GM12878 (cell line): ENCODE measurements at regions not wholly inside any gene's neighbourhood (a gene's known extent, or its start where the extent isn't known, plus 50 kb on each side); places are given as distances from the start of the nearest gene placed in this dataset.

Source experiments
- ATAC-seq: fragments of 200-7000 bp; cut with Tn5 transposase; 3 replicates; pipeline ENCODE4 v1.9.1; 2020; ENCODE audit warnings: mild to moderate bottlenecking, moderate library complexity
- BruUV-seq: library from RNA; stranded (reverse); fragments of 400-500 nt; replicated peaks from 2 replicates; lab custom pipeline; 2021; lab: Mats Ljungman, UMichigan
- CTCF ChIA-PET: fragments of 300-600 bp; sonication (Branson Sonifier 250); formaldehyde crosslinking; extraction: SDS; loops from one replicate; lab custom pipeline; 2021; ENCODE audit warnings: inconsistent platforms; lab: Yijun Ruan, JAX
- POLR2A ChIA-PET: fragments of 350-600 bp; formaldehyde crosslinking; extraction: SDS; loops from one replicate; lab custom pipeline; 2021; ENCODE audit warnings: inconsistent platforms; lab: Charles Lee
- RAD21 ChIA-PET: fragments of 300-600 bp; sonication (Branson Sonifier 250); formaldehyde crosslinking; loops from one replicate; lab custom pipeline; 2023; ENCODE audit warnings: antibody characterized with exemption; ENCODE audit not compliant: unreplicated experiment; lab: Charles Lee
- SMC1A ChIA-PET: fragments of 300-600 bp; sonication (Branson Sonifier 250); formaldehyde crosslinking; loops from one replicate; lab custom pipeline; 2023; ENCODE audit not compliant: unreplicated experiment, uncharacterized antibody; lab: Charles Lee
- DNase-seq: peaks from one replicate; pipeline ENCODE4 v3.0.0-alpha.2; 2011; ENCODE audit warnings: low read depth, low spot score
- FAIRE-seq: peaks from 3 replicates; lab custom pipeline; 2011; peaks lifted over from hg19 to GRCh38; lab: Jason Lieb, UNC
- H2AFZ ChIP-seq: 2 replicates; pipeline ENCODE4 v1.6.0; 2011; ENCODE audit warnings: low read depth, low read length, control low read depth; ENCODE audit not compliant: control insufficient read depth
- H3K27ac ChIP-seq: 2 replicates; pipeline ENCODE4 v1.5.1; 2011; ENCODE audit warnings: control low read depth; ENCODE audit not compliant: control insufficient read depth, insufficient read depth
- H3K27me3 ChIP-seq, 2 experiments: replicated peaks in 1 of 2; 2 replicates each; pipeline versions ENCODE4 v1.6.0 to v1.6.1; 2011; ENCODE audit warnings: low read length in 1 of 2; ENCODE audit not compliant: control insufficient read depth in 2 of 2, insufficient read depth in 2 of 2
- H3K36me3 ChIP-seq, 2 experiments: 2 replicates each; pipeline ENCODE4 v1.5.1; 2011; ENCODE audit warnings: low read length in 1 of 2; ENCODE audit not compliant: control insufficient read depth in 2 of 2, insufficient read depth in 2 of 2
- H3K4me1 ChIP-seq: 2 replicates; pipeline ENCODE4 v1.6.1; 2011; ENCODE audit warnings: mild to moderate bottlenecking, low read length, moderate library complexity, mixed read lengths; ENCODE audit not compliant: control insufficient read depth, insufficient read depth
- H3K4me2 ChIP-seq: 2 replicates; pipeline ENCODE4 v1.6.0; 2011; ENCODE audit warnings: control low read depth; ENCODE audit not compliant: control insufficient read depth, insufficient read depth
- H3K4me3 ChIP-seq: fragments of 200-600 bp; sonication (generic); 2 replicates; pipeline ENCODE4 v1.5.1; 2016
- H3K79me2 ChIP-seq: 2 replicates; pipeline ENCODE4 v1.6.0; 2011; ENCODE audit warnings: low read length; ENCODE audit not compliant: control insufficient read depth, insufficient read depth
- H3K9ac ChIP-seq: 2 replicates; pipeline ENCODE4 v1.8.0; 2011; ENCODE audit warnings: low read length, control low read depth, mixed read lengths; ENCODE audit not compliant: control insufficient read depth, insufficient read depth
- H3K9me3 ChIP-seq: replicated peaks from 3 replicates; pipeline ENCODE4 v1.5.1; 2011; ENCODE audit warnings: mild to moderate bottlenecking, low read length; ENCODE audit not compliant: control insufficient read depth, insufficient read depth
- H4K20me1 ChIP-seq: 2 replicates; pipeline ENCODE4 v1.6.0; 2011; ENCODE audit not compliant: control insufficient read depth, insufficient read depth
- BHLHE40 ChIP-seq, 2 experiments: fragments of 450-650 bp in 1 of 2; IDR thresholded peaks; 2 replicates each; pipeline ENCODE4 v1.6.1; 2011 to 2017; ENCODE audit warnings: low read depth in 2 of 2, borderline replicate concordance in 1 of 2, improper control_type of control experiment in 1 of 2, low read length in 1 of 2, mild to moderate bottlenecking in 1 of 2
- CBX3 ChIP-seq: fragments of 200-600 bp; sonication (generic); IDR thresholded peaks from 2 replicates; pipeline ENCODE4 v1.6.1; 2016; ENCODE audit warnings: low read depth, borderline replicate concordance
- CBX5 ChIP-seq: sonication (generic); IDR thresholded peaks from 2 replicates; pipeline ENCODE4 v1.6.1; 2016; ENCODE audit warnings: low read depth, moderate library complexity, mild to moderate bottlenecking, inconsistent platforms
- E2F8 ChIP-seq: fragments of 450-650 bp; IDR thresholded peaks from 2 replicates; pipeline ENCODE4 v1.6.1; 2018; ENCODE audit warnings: mild to moderate bottlenecking, low read depth, moderate library complexity; ENCODE audit not compliant: partially characterized antibody
- GABPA ChIP-seq: IDR thresholded peaks from 2 replicates; pipeline ENCODE4 v1.6.1; 2014; ENCODE audit warnings: antibody characterized with exemption, low read depth, mild to moderate bottlenecking, inconsistent platforms
- KAT2A ChIP-seq: conservative IDR thresholded peaks from 2 replicates; pipeline ENCODE4 v1.6.1; 2011; ENCODE audit warnings: low read depth, low read length; ENCODE audit not compliant: control insufficient read depth
- MTA3 ChIP-seq: IDR thresholded peaks from 2 replicates; pipeline ENCODE4 v1.6.1; 2012; ENCODE audit warnings: low read length, inconsistent platforms, borderline replicate concordance
- MXI1 ChIP-seq: fragments of 150-350 bp; IDR thresholded peaks from 2 replicates; pipeline ENCODE4 v1.6.1; 2011; ENCODE audit warnings: low read depth, mild to moderate bottlenecking, inconsistent platforms, low read length, improper control_type of control experiment
- RFX5 ChIP-seq: IDR thresholded peaks from 2 replicates; pipeline ENCODE4 v1.6.1; 2011; ENCODE audit warnings: low read depth, low read length, improper control_type of control experiment
- SP1 ChIP-seq: IDR thresholded peaks from one replicate; pipeline ENCODE4 v1.6.1; 2011; ENCODE audit warnings: low read depth, low read length
- SPI1 ChIP-seq: IDR thresholded peaks from 2 replicates; pipeline ENCODE4 v1.6.1; 2011; ENCODE audit warnings: low read depth, mild to moderate bottlenecking, low read length, moderate library complexity, borderline replicate concordance; ENCODE audit not compliant: insufficient read depth
- SRF ChIP-seq, 2 experiments: IDR thresholded peaks; 2 replicates each; pipeline ENCODE4 v1.6.1; 2011; ENCODE audit warnings: low read depth in 2 of 2, low read length in 2 of 2, mild to moderate bottlenecking in 1 of 2, moderate library complexity in 1 of 2
- WRNIP1 ChIP-seq: IDR thresholded peaks from 2 replicates; pipeline ENCODE4 v1.6.1; 2011; ENCODE audit warnings: low read depth, low read length, improper control_type of control experiment, borderline replicate concordance
- ZNF24 ChIP-seq: fragments of 450-650 bp; IDR thresholded peaks from 2 replicates; pipeline ENCODE4 v1.6.1; 2017; ENCODE audit warnings: antibody characterized with exemption, mild to moderate bottlenecking
- ZNF384 ChIP-seq: IDR thresholded peaks from 2 replicates; pipeline ENCODE4 v1.6.1; 2012; ENCODE audit warnings: low read depth, mild to moderate bottlenecking, low read length, improper control_type of control experiment, borderline replicate concordance
- ZSCAN29 ChIP-seq: fragments of 450-650 bp; IDR thresholded peaks from 2 replicates; pipeline ENCODE4 v1.6.1; 2017; ENCODE audit warnings: mild to moderate bottlenecking, moderate library complexity
- WGBS: methylation state at CpG from one replicate; pipeline ENCODE4 v1.1.6; 2016; ENCODE audit warnings: low lambda C conversion rate; ENCODE audit not compliant: insufficient replicate concordance, insufficient coverage; ENCODE audit errors: missing lambda C conversion rate; 5-methylcytosine and 5-hydroxymethylcytosine counted together
- in situ Hi-C: fragments of 300-500 bp; cut with MboI; formaldehyde crosslinking; loops from 9 replicates; pipeline ENCODE4 v1.14.3; 2018; ENCODE audit warnings: mixed read lengths
- intact Hi-C: fragments of 100-400 bp; cut with micrococcal nuclease; formaldehyde crosslinking; loops from one replicate; pipeline ENCODE4 v1.14.2; 2022; ENCODE audit not compliant: unreplicated experiment
- TF ChIP-seq, protein P1 (sequence below): fragments of 450-650 bp; formaldehyde crosslinking; IDR thresholded peaks from 2 replicates; pipeline ENCODE4 v1.5.0; 2022; ENCODE audit warnings: mild to moderate bottlenecking, missing genetic modification characterization

GRCh38 chr14:104254735-104255400 is 116.5 kb downstream of the KIF26A start (continued):
- no peak for TF ChIP-seq E2F8
- TF ChIP-seq BHLHE40 (IDR thresholded peaks at IDR 0.05; ENCODE audit: borderline replicate concordance in 1 of 2, low read depth in 2 of 2, low read length in 1 of 2): no peak
- TF ChIP-seq MXI1: no peak
- TF ChIP-seq ZSCAN29: no peak

DNA sequence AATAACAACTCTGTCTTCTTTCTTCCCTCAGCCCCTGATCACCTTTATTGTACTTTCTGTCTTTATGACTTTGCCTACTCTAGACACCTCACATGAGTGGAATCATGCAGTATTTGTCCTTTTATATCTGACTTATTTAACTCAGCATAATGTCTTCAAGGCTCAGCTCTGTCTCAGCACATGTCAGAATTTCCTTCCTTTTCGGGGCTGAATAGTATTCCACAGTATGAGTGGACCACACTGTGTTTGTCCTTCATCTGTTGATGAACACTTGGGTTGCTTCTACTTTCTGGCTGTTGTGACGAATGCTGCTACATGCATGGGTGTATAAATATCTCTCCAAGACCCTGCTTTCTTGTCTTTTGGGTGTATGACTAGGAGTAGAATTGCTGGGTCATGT is 117.6 kb downstream of the KIF26A start:
- Histone ChIP-seq H3K4me3 (no peak overlapping the region), H3K27ac (no peak overlapping the region), H3K79me2 (no peaks in the 10 kb centered on the region), H3K9me3 (no peaks in the 10 kb centered on the region; the same call in 2 of the 3 replicates), H3K27me3 (no peaks in the 10 kb centered on the region), H3K4me2 (no peak overlapping the region), H3K36me3 (no peaks in the 10 kb centered on the region), H2AFZ (no peak overlapping the region), H3K4me1 (no peaks in the 10 kb centered on the region), H3K9ac (no peak overlapping the region)
- DNase-seq: no peak
- in situ Hi-C loops (no loop called here), intact Hi-C loops (no loop called here)
- ATAC-seq: no peak
- POLR2A ChIA-PET: no interaction called here
- SMC1A ChIA-PET: no interaction called here
- WGBS: 27% methylated on average over 2 of the region's 2 CpGs
- CTCF ChIA-PET: no interaction called here
- BruUV-seq: no TSS peak
- RAD21 ChIA-PET: no interaction called here
- no peak for TF ChIP-seq CBX3
- TF ChIP-seq WRNIP1: no peak
- no peak for TF ChIP-seq ZNF24
- no peak for TF ChIP-seq GABPA
- no peak for TF ChIP-seq RFX5
- TF ChIP-seq SP1: no peak
- TF ChIP-seq SRF (IDR thresholded peaks at IDR 0.05; ENCODE audit: low read depth in 2 of 2, low read length in 2 of 2): no peak
- TF ChIP-seq ZNF384: no peak
- TF ChIP-seq CBX5: no peak
- no peak for TF ChIP-seq KAT2A
- TF ChIP-seq, protein P1, sequence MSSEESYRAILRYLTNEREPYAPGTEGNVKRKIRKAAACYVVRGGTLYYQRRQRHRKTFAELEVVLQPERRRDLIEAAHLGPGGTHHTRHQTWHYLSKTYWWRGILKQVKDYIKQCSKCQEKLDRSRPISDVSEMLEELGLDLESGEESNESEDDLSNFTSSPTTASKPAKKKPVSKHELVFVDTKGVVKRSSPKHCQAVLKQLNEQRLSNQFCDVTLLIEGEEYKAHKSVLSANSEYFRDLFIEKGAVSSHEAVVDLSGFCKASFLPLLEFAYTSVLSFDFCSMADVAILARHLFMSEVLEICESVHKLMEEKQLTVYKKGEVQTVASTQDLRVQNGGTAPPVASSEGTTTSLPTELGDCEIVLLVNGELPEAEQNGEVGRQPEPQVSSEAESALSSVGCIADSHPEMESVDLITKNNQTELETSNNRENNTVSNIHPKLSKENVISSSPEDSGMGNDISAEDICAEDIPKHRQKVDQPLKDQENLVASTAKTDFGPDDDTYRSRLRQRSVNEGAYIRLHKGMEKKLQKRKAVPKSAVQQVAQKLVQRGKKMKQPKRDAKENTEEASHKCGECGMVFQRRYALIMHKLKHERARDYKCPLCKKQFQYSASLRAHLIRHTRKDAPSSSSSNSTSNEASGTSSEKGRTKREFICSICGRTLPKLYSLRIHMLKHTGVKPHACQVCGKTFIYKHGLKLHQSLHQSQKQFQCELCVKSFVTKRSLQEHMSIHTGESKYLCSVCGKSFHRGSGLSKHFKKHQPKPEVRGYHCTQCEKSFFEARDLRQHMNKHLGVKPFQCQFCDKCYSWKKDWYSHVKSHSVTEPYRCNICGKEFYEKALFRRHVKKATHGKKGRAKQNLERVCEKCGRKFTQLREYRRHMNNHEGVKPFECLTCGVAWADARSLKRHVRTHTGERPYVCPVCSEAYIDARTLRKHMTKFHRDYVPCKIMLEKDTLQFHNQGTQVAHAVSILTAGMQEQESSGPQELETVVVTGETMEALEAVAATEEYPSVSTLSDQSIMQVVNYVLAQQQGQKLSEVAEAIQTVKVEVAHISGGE (CRISPR knock-in tag): no peak
- TF ChIP-seq MTA3: no peak
- no peak for TF ChIP-seq SPI1
- TF ChIP-seq, all 136 proteins: peak for 0
- no peak for FAIRE-seq
- no peaks in the 10 kb centered on the region for H4K20me1 ChIP-seq
